K562 (cell line): ENCODE measurements at regions not wholly inside any gene's neighbourhood (a gene's known extent, or its start where the extent isn't known, plus 50 kb on each side); places are given as distances from the start of the nearest gene placed in this dataset.

ENCODE experiments used
- CGGBP1 ChIP-seq: fragments of 250-450 bp; sonication (Bioruptor Pico); IDR thresholded peaks from 2 replicates; pipeline ENCODE4 v1.9.0; 2021; ENCODE audit warnings: mild to moderate bottlenecking
- FOXK1 ChIP-seq: sonication (generic); formaldehyde crosslinking; IDR thresholded peaks from 2 replicates; pipeline ENCODE4 v1.8.0; 2022; ENCODE audit warnings: missing genetic modification reagents, mild to moderate bottlenecking, borderline replicate concordance
- KDM1A ChIP-seq, 2 experiments: fragments of 450-650 bp; IDR thresholded peaks; 2 replicates each; pipeline ENCODE4 v1.6.1; 2016; ENCODE audit warnings: mild to moderate bottlenecking in 2 of 2
- KLF13 ChIP-seq: fragments of 450-650 bp; IDR thresholded peaks from 2 replicates; pipeline ENCODE4 v1.6.1; 2016; ENCODE audit warnings: missing genetic modification characterization, low read depth, mild to moderate bottlenecking, missing compliant biosample characterization, moderate library complexity, borderline replicate concordance
- SOX6 ChIP-seq: fragments of 450-650 bp; IDR thresholded peaks from 2 replicates; pipeline ENCODE4 v1.6.1; 2014; ENCODE audit warnings: mild to moderate bottlenecking
- TF ChIP-seq, protein P1 (sequence below): fragments of 200-800 bp; sonication (Bioruptor generic); IDR thresholded peaks from 2 replicates; pipeline ENCODE4 v1.6.1; 2016; ENCODE audit warnings: missing genetic modification characterization, missing compliant biosample characterization

- TF ChIP-seq, protein P1, sequence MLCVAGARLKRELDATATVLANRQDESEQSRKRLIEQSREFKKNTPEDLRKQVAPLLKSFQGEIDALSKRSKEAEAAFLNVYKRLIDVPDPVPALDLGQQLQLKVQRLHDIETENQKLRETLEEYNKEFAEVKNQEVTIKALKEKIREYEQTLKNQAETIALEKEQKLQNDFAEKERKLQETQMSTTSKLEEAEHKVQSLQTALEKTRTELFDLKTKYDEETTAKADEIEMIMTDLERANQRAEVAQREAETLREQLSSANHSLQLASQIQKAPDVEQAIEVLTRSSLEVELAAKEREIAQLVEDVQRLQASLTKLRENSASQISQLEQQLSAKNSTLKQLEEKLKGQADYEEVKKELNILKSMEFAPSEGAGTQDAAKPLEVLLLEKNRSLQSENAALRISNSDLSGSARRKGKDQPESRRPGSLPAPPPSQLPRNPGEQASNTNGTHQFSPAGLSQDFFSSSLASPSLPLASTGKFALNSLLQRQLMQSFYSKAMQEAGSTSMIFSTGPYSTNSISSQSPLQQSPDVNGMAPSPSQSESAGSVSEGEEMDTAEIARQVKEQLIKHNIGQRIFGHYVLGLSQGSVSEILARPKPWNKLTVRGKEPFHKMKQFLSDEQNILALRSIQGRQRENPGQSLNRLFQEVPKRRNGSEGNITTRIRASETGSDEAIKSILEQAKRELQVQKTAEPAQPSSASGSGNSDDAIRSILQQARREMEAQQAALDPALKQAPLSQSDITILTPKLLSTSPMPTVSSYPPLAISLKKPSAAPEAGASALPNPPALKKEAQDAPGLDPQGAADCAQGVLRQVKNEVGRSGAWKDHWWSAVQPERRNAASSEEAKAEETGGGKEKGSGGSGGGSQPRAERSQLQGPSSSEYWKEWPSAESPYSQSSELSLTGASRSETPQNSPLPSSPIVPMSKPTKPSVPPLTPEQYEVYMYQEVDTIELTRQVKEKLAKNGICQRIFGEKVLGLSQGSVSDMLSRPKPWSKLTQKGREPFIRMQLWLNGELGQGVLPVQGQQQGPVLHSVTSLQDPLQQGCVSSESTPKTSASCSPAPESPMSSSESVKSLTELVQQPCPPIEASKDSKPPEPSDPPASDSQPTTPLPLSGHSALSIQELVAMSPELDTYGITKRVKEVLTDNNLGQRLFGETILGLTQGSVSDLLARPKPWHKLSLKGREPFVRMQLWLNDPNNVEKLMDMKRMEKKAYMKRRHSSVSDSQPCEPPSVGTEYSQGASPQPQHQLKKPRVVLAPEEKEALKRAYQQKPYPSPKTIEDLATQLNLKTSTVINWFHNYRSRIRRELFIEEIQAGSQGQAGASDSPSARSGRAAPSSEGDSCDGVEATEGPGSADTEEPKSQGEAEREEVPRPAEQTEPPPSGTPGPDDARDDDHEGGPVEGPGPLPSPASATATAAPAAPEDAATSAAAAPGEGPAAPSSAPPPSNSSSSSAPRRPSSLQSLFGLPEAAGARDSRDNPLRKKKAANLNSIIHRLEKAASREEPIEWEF, result no peak
- TF ChIP-seq KDM1A (IDR thresholded peaks at IDR 0.05) (peak in 1 of 2 experiments; percentile 81; a peak in 1 of 4 replicates), CGGBP1 (no peak), KLF13 (tag) (no peak), FOXK1 (no peak), SOX6 (no peak)
These were observed 201.2 kb upstream of the IER5L start (continued) for GRCh38 chr9:129379181-129379836.
